ENCODE measurements at regions not wholly inside any gene's neighbourhood (a gene's known extent, or its start where the extent isn't known, plus 50 kb on each side); places are given as distances from the start of the nearest gene placed in this dataset.
"Not testable (repeated sequence)": the region's sequence is repeated elsewhere in the genome, so short reads cannot be mapped to it uniquely, and the experiment has no call there.

- no peak for DNase-seq (ENCODE audit: low read depth in 1 of 2, low spot score in 1 of 2)
Observed at GRCh38 chr3:104088738-104089137, 1278.0 kb upstream of the ALCAM start.

GRCh38 chr3:104089987-104090386 is 1276.7 kb upstream of the ALCAM start:
- not testable (repeated sequence) for DNase-seq (ENCODE audit: low read depth in 1 of 2, low spot score in 1 of 2)

- DNase-seq (ENCODE audit: low read depth in 1 of 2, low spot score in 1 of 2) = no peak
Observed at GRCh38 chr3:104101736-104102135, 1265.0 kb upstream of the ALCAM start.

- no peak for DNase-seq (ENCODE audit: low read depth in 1 of 2, low spot score in 1 of 2)
Observed at GRCh38 chr3:104102386-104102785, 1264.3 kb upstream of the ALCAM start.

GRCh38 chr3:104106276-104106675 is 1260.4 kb upstream of the ALCAM start:
- no peak for DNase-seq (ENCODE audit: low read depth in 1 of 2, low spot score in 1 of 2)

- no peak for DNase-seq (ENCODE audit: low read depth in 1 of 2, low spot score in 1 of 2)
Observed at GRCh38 chr3:104108522-104108921, 1258.2 kb upstream of the ALCAM start.

GRCh38 chr3:104126463-104126862 is 1240.2 kb upstream of the ALCAM start:
- no peak for DNase-seq (ENCODE audit: low read depth in 1 of 2, low spot score in 1 of 2)

GRCh38 chr3:104126864-104127553 is 1239.7 kb upstream of the ALCAM start:
- no peak for DNase-seq (ENCODE audit: low read depth in 1 of 2, low spot score in 1 of 2)

GRCh38 chr3:104127830-104128229 is 1238.9 kb upstream of the ALCAM start:
- no peak for DNase-seq (ENCODE audit: low read depth in 1 of 2, low spot score in 1 of 2)

GRCh38 chr3:104132566-104133403 is 1233.9 kb upstream of the ALCAM start:
- no peak for DNase-seq (ENCODE audit: low read depth in 1 of 2, low spot score in 1 of 2)

GRCh38 chr3:104133630-104134029 is 1233.1 kb upstream of the ALCAM start:
- DNase-seq (ENCODE audit: low read depth in 1 of 2, low spot score in 1 of 2) = no peak

GRCh38 chr3:104137116-104137515 is 1229.6 kb upstream of the ALCAM start:
- no peak for DNase-seq (ENCODE audit: low read depth in 1 of 2, low spot score in 1 of 2)

- DNase-seq (ENCODE audit: low read depth in 1 of 2, low spot score in 1 of 2) = no peak
Observed at GRCh38 chr3:104145164-104145563, 1221.5 kb upstream of the ALCAM start.

- DNase-seq (ENCODE audit: low read depth in 1 of 2, low spot score in 1 of 2) = no peak
Observed at GRCh38 chr3:104149154-104149553, 1217.6 kb upstream of the ALCAM start.

- no peak for DNase-seq (ENCODE audit: low read depth in 1 of 2, low spot score in 1 of 2)
Observed at GRCh38 chr3:104150724-104151123, 1216.0 kb upstream of the ALCAM start.

- no peak for DNase-seq (ENCODE audit: low read depth in 1 of 2, low spot score in 1 of 2)
Observed at GRCh38 chr3:104154896-104155295, 1211.8 kb upstream of the ALCAM start.

- DNase-seq (ENCODE audit: low read depth in 1 of 2, low spot score in 1 of 2) = no peak
Observed at GRCh38 chr3:104165866-104166265, 1200.8 kb upstream of the ALCAM start.

GRCh38 chr3:104168386-104168785 is 1198.3 kb upstream of the ALCAM start:
- no peak for DNase-seq (ENCODE audit: low read depth in 1 of 2, low spot score in 1 of 2)

GRCh38 chr3:104175696-104176095 is 1191.0 kb upstream of the ALCAM start:
- no peak for DNase-seq (ENCODE audit: low read depth in 1 of 2, low spot score in 1 of 2)

GRCh38 chr3:104176706-104177105 is 1190.0 kb upstream of the ALCAM start:
- no peak for DNase-seq (ENCODE audit: low read depth in 1 of 2, low spot score in 1 of 2)

GRCh38 chr3:104178680-104179079 is 1188.0 kb upstream of the ALCAM start:
- no peak for DNase-seq (ENCODE audit: low read depth in 1 of 2, low spot score in 1 of 2)

- DNase-seq (ENCODE audit: low read depth in 1 of 2, low spot score in 1 of 2) = no peak
Observed at GRCh38 chr3:104180906-104181305, 1185.8 kb upstream of the ALCAM start.

GRCh38 chr3:104190681-104191080 is 1176.0 kb upstream of the ALCAM start:
- DNase-seq (ENCODE audit: low read depth in 1 of 2, low spot score in 1 of 2) = no peak

Measured in stimulated activated CD4-positive, alpha-beta T cell treated with anti-CD3 and anti-CD28 coated beads, Interleukin-15, amount 100 ng/mL, for 1 hour (primary cell).